AG09319 (cell line): ENCODE measurements at regions not wholly inside any gene's neighbourhood (a gene's known extent, or its start where the extent isn't known, plus 50 kb on each side); places are given as distances from the start of the nearest gene placed in this dataset.
A peak's percentile ranks its signal among the peaks of the same experiment; 100 is the strongest.

ENCODE experiments used
- DNase-seq: peaks from one replicate; pipeline ENCODE4 v3.0.0-alpha.2; 2010; ENCODE audit warnings: low read depth; ENCODE audit errors: extremely low read depth
- TF ChIP-seq, protein P1 (sequence below): IDR thresholded peaks from 2 replicates; pipeline ENCODE4 v1.5.1; 2011; ENCODE audit warnings: low read depth, mild to moderate bottlenecking, inconsistent platforms, low read length, moderate library complexity

DNA sequence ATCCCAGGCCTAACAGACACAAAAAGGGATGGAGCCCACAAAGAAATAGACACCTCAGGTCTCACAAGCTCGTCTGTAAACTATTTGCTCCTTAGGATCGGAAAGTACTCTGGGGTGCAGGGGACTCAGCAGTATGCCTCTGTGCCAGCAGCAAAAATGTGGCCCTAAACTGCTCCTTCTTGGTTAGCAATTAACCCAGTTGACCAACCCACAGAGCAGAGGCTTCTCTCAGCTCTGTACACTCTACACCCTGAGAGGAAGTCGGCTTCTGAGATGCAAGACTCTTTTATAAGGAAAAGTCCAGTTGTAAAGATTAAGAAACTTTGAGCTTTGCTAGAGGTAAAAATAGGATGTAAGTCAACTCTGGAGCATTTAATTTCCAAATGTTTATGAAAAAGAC is 156.3 kb upstream of the PRSS58 start:
- TF ChIP-seq, protein P1, sequence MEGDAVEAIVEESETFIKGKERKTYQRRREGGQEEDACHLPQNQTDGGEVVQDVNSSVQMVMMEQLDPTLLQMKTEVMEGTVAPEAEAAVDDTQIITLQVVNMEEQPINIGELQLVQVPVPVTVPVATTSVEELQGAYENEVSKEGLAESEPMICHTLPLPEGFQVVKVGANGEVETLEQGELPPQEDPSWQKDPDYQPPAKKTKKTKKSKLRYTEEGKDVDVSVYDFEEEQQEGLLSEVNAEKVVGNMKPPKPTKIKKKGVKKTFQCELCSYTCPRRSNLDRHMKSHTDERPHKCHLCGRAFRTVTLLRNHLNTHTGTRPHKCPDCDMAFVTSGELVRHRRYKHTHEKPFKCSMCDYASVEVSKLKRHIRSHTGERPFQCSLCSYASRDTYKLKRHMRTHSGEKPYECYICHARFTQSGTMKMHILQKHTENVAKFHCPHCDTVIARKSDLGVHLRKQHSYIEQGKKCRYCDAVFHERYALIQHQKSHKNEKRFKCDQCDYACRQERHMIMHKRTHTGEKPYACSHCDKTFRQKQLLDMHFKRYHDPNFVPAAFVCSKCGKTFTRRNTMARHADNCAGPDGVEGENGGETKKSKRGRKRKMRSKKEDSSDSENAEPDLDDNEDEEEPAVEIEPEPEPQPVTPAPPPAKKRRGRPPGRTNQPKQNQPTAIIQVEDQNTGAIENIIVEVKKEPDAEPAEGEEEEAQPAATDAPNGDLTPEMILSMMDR = no peak
- no peak for DNase-seq

DNA sequence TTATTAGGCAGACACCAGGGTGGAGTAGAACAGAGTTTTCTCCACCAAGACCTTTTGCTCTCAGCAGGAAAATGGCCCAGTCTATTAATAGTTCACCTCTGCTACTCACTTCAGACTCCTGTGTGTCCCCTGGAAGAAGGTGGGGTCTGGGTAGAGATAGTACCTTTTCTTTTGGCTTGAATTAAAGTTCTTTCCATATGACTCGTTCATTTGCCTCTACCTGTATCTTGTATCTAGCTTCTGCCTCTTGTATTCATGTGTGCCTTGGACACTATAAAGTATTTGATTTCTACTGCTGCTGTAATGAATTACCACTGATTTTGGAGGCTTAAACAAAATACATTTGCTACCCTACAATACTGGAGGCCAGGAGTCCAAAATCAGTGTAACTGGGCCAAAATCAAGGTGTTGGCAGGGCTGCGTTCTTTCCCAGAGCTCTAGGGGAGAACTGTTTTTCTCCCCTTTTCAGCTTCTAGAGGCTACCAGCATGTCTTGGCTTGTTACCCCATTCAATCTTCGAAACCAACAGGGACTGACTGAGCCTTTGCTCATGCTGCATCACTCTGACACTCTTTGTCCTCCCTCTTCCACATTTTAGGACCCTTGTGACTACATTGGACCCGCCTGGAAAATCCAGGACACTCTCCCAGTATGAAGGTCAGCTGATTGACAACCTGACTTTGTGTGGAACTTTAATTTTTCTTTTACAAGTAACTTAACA is 155.6 kb upstream of the PRSS58 start:
- TF ChIP-seq, protein P1 = no peak
- DNase-seq = no peak

DNA sequence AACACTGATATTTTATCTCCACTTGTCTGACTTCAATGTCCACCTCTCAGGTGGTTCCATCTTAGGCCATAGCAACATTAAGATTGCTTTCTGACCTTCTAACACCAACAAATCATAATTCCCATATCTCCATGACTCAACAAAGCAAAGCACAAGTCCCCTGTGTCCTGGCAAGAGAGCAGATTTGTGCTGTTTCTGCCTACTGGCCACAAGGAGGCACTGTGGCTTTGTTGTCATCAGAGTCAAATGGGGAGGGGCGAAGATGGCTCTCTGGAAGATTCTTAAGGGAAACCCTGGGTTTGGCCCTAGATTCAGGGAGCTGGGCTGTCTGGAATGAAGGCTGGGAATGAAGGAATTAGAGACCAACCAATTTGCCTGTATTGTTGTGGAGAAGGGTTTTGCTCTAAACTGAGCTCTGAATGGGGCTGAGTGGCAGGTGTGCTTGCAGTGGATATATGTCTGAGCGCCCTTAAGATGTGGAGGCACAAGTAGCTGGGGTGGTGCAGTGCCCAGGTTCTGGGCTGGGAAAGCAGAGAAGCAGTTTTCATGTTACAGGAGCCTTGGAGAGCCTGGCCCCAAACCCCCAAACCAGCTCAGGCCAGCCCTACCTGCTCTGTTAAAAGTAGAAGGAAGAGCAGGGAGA is 154.8 kb upstream of the PRSS58 start:
- peak; percentile 12 for DNase-seq
- TF ChIP-seq, protein P1 = peak; percentile 70

DNA sequence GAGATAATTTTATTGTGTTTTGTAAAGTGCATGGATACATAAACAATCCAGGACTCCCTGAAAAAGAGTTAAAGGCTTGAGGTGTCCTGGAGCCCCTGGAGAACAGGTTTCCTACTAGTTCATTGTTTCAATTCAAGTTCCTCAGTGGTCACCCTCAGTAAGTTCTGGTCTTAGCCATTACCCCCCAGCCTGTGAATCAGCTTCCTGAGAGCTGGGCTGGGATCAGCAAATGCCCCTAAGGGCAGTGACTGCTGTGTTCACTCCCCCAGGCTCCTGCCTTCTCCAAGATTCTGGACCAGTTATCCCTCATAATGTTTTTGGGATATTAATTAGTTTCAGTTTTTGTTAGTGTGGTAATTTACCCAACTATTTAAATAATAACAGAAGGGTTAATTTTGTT is 151.6 kb upstream of the PRSS58 start:
- no peak for DNase-seq
- TF ChIP-seq, protein P1 = no peak

DNA sequence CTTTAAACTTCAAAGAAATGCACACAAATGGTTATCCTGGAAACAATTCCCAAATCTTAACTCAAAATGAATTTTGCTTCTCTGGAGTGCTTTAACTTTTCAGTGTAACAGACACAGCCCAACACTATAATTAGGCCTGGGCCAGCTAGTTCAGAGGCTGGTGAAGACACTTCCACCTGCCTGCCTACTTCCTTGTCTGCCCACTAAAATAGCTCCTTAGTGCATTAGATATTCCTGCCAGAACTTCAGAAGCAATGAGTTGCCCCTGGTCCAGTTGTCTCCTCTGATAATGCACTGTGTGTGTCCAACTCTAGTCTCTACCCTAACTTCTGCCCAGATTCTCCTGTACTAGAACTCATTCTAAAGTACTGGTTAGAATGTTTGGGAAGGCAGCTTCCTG is 150.9 kb upstream of the PRSS58 start:
- TF ChIP-seq, protein P1 = no peak
- DNase-seq = no peak

DNA sequence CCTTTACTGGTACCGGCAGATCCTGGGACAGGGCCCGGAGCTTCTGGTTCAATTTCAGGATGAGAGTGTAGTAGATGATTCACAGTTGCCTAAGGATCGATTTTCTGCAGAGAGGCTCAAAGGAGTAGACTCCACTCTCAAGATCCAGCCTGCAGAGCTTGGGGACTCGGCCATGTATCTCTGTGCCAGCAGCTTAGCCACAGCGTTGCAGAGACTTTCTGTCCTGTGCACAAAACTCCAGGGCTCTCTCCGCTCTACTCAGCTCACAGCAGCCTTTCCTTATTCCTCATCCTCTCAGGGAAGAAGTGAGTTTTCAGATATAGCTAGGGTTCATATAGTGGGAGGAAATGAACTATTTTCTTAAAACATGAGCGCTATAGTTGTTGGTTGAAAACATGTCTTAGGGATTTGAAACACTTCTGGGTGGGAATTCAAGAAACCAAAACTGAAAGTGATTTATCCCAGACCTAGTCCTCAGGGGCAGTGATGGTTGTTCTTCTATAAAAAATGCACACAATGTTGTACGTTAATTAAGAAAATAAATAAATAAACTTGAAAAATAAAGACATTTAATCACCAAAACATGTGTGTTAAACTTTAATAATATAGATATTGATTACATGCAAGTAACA is 150.2 kb upstream of the PRSS58 start:
- no peak for DNase-seq
- TF ChIP-seq, protein P1 = no peak

DNA sequence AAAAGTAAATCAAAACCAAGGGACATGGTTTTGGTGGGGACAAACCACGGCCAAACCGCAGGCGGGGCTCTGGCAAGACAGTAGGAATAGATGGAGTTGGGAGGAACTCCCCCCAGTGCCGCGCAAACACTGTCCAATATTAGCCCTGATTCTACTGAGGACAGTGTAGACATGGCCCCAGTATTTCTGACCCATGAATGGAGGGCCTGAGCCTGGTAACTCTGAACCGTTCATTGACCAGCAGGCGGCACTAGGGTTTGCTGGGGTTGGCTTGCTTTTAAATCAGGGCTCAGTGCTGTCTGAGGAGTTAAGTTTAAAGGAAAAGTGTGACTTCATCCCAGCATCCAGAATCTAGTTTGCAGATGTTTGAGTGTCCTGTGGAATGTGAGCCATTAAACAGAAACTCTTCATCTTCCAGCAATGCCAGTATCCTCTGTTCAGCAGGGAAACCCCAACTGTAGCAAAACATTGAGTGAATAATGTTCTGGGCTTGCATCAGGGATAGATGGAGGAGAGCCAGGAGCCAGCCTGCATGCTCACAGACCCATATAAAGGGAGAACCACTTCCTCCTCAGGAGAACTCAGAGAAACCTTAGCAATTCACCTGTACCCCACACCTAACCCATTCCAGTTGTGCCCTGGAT is 147.4 kb upstream of the PRSS58 start:
- no peak for DNase-seq
- TF ChIP-seq, protein P1 = no peak
